Choroid plexus epithelial cell (primary cell): ENCODE measurements at regions not wholly inside any gene's neighbourhood (a gene's known extent, or its start where the extent isn't known, plus 50 kb on each side); places are given as distances from the start of the nearest gene placed in this dataset.

Experiments used
- DNase-seq: peaks from one replicate; pipeline ENCODE4 v3.0.0-alpha.2; 2010; ENCODE audit warnings: low read depth
- H3K4me3 ChIP-seq: 2 replicates; pipeline ENCODE4 v1.5.1; 2011; ENCODE audit warnings: low read depth, mild to moderate bottlenecking, control low read depth, low read length, moderate library complexity
- CTCF ChIP-seq: conservative IDR thresholded peaks from 2 replicates; pipeline ENCODE4 v1.5.1; 2011; ENCODE audit warnings: low read depth, mild to moderate bottlenecking, control low read depth, inconsistent platforms, low read length, moderate library complexity

DNA sequence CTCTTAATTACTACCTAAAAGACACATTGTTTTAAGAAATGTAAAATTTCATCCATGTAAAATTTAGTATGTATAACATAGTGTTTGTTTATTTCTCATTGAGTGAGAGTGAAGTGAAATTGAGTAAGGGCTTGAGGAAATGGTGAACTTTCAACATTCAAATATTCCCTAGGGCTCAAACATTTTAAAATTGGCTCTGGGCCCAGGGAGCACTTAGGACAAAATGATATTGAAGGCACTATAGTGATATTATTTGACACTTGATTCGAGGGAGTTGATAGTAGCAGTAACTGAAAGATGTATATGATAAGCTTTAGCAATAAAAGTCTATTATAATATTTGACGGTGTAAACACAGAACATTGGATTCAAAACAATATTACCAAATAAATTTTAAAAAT is 1244.0 kb upstream of the TENM3 start:
- TF ChIP-seq CTCF, result no peak
- no peak overlapping the region for H3K4me3 ChIP-seq
- DNase-seq, result peak; percentile 17

- no peak for TF ChIP-seq CTCF
- no peak for DNase-seq
Measured at GRCh38 chr4:181004056-181004455, 1239.1 kb upstream of the TENM3 start.

DNA sequence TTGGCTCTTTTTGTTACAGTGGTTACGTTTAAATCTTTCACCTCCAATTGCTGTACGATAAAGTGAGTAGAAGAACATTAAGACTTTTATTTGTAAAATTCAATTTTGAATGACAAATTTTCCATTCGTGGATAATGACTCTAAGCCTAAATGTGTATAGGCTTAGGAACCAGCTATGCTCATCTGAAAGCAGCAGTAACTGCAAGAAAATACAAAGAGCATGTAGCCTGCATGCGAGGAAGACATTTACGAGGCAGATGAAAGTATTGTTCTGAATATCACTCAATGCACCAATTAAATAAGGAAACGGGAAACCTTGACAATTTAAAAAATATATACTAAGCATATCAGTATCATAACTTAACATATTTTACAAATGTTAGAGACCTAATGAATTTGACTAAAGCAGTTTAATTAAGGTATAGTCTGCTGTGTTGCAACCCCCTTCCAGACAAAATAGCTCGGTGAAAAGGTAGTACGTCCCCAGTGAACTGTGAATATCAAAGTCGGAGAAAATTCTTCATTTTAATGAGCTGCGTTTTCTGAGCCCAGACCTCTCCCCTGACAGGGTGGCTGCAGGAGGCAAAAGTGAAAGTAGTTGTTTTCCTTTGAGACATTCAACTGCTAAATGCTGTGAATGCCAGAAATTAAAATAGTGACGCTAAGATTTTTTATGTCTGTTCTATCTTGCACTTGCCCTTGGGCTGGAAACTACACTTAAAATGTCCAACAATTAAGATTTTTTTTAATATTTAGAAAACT is 1236.5 kb upstream of the TENM3 start:
- TF ChIP-seq CTCF, result no peak
- peak overlapping the region; percentile 6 for H3K4me3 ChIP-seq
- peak; percentile 15 for DNase-seq

More at GRCh38 chr4:181004056-181004455, 1239.1 kb upstream of the TENM3 start:
- no peak overlapping the region for H3K4me3 ChIP-seq

DNA sequence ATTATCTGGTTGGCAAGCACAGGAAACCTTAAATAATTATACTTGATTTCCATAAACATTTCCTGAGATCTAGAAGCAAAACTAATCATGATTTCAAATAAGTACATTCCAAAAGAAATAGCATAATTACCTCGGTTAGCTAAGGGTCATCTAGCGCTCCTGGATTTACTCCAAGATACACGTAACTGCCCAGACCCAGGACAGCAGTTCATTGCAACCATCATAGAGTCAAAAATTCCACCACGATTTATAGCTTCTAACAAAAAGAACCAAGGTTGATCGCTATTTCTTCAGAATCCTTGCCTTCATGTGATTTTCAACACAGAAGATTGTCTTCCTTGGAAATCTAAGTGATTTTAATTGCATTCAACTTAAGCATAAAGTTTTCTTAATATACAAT is 1235.5 kb upstream of the TENM3 start:
- peak; percentile 37 for DNase-seq
- H3K4me3 ChIP-seq, result no peak overlapping the region
- no peak for TF ChIP-seq CTCF

- DNase-seq, result peak; percentile 32
- H3K4me3 ChIP-seq, result no peak overlapping the region
- TF ChIP-seq CTCF, result no peak
Measured at GRCh38 chr4:181008164-181008563, 1235.0 kb upstream of the TENM3 start.

DNA sequence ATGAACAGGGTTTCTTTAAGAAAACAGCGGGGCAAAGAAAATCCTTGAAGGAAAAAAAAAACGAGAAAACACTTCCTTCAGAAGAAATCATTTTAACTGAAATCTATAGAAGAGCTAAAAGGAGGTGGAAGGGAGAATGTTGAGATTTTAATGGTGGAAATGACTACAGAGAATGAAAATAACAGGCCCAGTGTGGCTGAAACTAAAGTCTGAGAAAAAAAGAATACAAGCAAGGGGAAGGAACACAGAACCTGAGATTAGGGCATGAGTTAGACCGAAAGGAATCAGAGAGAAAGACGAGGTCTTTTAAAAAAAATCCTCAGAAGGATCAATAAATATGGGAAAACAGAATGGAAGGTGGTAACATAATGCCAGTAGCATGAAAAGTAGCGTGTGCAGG is 1230.0 kb upstream of the TENM3 start:
- H3K4me3 ChIP-seq, result no peak overlapping the region
- DNase-seq, result no peak
- TF ChIP-seq CTCF, result no peak

DNA sequence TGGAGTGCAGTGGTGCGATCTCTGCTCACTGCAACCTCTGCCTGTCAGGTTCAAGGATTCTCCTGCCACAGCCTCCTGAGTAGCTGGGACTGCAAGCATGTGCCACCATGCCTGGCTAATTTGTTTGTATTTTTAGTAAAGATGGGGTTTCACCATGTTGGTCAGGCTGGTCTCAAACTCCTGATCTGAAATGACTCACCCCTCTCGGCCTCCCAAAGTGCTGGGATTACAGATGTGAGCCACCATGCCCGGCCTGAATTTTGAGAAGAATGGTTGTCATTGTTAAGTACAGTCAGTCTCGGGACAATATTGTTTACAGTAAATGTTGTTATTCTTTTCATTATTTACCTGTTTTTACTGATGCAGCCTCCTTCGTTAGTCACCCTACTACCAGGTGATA is 1226.2 kb upstream of the TENM3 start:
- TF ChIP-seq CTCF, result no peak
- no peak overlapping the region for H3K4me3 ChIP-seq
- DNase-seq, result no peak
